HG03064 (cell line): ENCODE measurements at regions not wholly inside any gene's neighbourhood (a gene's known extent, or its start where the extent isn't known, plus 50 kb on each side); places are given as distances from the start of the nearest gene placed in this dataset.

Experiments used
- ATAC-seq: cut with Tn5 transposase; IDR thresholded peaks from one replicate; pipeline ENCODE4 v1.9.1; 2021; ENCODE audit warnings: low read depth; ENCODE audit not compliant: unreplicated experiment

DNA sequence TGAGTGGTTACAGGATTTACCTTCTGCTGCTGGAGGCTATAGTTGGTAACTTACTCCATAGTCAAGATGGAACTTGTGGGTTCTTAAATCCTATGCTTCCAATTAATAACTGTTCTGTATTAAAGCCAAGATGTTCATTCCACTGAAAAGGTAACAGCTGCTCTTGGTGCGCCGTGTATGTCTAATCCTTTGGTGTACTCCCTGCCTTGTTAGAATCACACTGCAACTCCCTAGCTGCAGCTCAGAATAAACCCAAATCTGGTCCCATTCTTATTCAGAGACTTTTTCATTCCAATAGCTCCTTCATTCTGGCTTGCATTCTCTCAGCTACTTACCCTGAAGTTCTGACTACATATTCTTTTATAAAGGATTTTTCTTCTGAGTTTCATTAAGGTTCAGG, 1355.5 kb downstream of the MAT2B start:
- ATAC-seq = no peak

DNA sequence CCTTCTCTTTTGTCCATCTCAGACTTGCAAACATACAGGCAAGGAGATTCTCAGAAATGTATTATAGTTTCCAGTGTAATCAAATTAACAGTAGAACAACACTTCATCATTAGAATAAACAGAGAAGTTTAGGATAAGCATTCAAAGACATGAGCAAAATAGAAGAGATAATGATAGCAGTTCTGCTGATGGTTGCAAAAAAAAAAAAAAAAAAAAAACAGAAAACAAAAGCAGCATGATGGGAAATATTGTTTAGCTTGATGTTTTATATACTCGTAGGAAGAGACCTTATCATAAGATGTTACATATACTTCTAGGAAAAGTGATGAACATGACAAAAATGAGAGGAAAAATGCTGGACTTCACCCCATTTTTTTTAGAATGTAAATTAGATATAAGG, 1356.2 kb downstream of the MAT2B start:
- ATAC-seq = no peak

DNA sequence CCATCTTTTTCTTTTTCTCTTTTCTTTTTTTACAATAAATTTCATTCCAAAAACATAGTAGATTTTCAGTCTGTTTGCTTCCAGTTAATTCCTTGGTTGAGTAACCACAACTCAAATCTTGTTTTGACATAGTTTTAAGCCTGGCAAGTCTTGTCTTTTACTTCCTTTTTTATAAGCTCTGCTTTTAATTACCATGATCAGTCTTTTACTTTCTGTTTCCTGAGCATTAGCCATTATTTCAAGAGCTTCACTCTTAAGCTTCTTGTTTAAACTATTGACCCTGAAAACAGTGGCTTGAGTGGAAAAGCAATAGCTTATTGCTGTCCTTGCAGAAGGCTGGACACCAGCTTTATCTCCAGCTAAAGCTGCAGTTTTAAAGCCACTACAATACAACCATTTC, 1363.3 kb downstream of the MAT2B start:
- no peak for ATAC-seq

DNA sequence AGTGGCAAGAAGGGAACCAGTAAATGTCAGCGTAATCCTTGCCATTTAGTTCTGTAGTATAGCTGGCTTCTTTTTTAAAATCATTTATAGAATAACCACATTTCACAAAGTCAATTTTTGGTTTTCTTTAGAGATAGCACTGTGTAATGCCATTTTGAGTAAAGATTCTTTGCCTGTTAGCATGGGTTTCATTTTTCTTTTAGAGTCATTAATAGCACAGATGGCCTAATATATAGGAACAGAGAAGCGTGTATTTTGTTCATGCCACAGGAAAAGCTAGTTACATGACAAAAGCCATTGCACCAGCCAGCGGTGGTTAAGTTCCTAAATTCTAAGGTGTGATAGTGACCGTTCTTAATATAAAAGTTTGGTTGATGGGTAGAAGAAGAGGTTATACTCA, 1363.9 kb downstream of the MAT2B start:
- ATAC-seq = no peak

DNA sequence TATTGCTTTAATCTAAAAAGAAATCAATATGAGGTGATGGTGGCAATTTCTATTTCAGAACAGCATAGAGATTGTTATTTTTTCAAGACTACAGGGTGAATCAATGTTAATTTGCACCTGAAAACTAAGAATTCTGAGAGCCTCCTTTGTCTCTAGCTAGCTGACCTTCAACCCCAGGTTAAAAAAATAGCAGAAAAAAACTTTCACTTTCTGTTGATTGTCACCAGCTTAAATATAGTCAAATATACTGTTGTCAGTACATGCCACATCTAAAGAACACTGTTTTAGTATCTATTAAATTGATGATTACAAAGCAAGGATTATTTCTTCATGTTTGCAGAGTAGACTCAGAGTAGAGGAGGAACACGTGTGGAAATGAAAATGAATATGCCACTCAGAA, 1371.4 kb downstream of the MAT2B start:
- no peak for ATAC-seq

DNA sequence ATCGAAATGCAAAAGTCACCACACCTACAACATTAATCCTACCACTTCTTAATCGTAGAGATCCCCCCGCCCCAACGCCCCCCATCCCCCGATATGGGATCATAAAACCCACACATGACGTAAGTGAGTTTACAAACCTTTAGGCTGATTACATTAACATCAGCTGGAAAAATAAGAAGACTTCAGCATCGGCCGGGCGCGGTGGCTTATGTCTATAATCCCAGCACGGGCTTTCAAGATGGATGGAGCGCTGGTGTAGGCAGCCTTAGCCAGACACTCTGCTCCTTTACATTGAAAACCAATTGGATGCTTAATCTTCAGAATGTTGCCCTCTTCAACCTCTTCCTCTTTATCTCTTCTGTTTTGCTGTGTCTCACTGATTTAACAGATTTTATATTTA, 1376.0 kb downstream of the MAT2B start:
- no peak for ATAC-seq

DNA sequence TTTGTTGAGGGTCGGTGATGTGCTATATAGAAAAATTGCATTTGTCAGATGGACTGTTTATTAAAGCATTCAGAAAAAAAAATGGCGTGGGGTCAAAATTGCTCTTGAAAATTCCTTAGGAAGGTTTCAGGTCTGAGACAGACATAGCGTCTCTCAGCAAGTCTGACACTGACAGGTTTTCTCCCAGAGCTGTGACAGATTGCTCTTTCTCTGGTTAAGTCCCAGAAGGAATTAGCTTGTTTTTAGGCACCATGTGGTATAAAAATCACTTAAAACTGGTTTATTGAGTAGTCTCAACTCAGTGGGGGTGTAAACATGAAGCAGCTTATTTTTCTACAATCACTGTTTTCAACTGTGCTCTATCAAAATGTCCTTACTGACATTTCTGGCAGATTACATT, 1379.8 kb downstream of the MAT2B start:
- ATAC-seq = no peak

DNA sequence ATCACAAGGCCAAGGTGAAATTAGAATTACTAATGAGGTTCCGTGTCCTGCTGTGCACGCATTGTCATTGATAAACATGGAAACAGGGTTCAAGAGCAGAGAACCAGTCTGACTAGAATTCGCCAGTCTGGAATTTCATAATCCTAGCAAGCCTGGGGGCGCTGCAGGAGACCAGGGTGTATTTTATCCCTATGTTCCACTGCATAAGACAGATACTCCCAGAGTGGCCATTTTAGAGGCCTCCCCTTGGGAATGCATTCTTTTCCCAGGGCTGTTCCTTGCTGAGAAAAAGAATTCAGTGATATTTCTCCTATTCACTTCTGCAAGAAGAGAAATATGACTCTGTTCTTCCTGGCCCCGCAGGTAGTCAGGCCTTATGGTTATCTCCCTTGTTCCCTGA, 1387.7 kb downstream of the MAT2B start:
- no peak for ATAC-seq

DNA sequence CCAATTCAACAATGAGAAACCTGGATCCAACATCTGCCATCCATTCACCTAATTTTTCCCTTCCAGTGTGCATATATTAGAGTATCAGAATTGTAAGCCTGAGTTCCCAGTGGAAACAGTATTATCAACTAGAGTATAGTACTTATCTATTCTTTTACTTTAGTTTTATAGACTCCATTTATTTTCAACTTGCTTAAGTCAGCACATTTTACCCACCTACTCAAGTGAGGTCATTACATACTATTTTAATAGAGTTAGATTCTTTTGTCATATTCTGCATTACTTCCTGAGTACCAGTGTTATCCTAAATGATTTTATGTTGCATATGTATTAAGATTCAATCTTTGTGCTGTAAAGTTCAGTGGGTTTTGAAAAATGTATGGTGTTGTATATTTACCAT, 1393.3 kb downstream of the MAT2B start:
- ATAC-seq = no peak

DNA sequence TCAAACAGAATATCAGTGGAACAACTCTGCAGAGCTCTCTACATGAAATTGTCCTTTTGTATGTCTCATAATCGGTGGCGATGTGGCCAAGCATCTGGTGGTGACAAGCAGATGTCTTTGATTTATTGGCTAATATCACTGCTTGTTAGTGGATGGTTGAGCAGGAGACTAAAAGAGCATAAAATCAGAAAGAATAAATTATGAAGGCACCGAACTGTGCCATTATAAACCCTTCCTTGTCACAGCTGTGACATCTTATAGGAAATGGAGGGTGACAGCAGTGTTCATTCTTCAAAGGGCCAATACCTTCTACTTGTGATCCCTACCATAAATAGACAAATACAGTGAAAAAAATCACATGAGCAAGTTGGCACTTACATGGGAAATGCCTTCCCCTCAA, 1404.3 kb downstream of the MAT2B start:
- ATAC-seq = no peak

DNA sequence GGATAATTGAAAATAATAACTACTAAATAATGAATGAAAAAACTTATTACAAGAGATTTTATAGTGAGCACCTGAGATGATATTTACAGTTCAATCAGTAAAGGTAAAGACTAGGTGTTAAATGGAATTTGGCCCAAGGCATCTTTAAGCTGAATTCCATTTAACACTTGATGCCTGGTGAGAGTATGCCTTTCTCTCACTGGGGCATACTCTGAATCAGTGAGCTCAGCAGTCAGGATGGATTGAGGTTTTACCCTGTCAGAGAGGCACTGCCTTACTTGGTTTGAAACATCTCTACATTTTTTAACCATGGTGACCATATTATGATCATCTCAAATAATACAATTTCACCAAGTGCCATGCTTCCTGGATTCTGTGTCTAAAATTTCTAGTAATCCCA, 1416.3 kb downstream of the MAT2B start:
- no peak for ATAC-seq

DNA sequence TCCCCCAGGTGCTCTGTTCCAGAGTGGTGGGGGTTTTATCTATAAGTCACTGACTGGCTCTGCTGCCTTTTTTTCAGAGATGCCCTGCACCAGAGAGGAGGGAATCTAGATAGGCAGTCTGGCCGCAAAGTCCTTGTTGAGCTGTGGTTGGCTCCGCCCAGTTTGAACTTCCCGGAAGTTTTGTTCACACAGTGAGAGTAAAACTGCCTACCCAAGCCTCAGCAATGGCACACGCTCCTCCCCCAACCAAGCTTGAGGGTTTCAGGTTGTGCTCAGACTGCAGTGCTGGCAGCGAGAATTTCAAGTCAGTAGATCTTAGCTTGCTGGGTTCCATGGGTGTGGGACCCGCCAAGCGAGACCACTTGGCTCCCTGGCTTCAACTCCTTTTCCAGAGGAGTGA, 1428.6 kb downstream of the MAT2B start:
- ATAC-seq = no peak

DNA sequence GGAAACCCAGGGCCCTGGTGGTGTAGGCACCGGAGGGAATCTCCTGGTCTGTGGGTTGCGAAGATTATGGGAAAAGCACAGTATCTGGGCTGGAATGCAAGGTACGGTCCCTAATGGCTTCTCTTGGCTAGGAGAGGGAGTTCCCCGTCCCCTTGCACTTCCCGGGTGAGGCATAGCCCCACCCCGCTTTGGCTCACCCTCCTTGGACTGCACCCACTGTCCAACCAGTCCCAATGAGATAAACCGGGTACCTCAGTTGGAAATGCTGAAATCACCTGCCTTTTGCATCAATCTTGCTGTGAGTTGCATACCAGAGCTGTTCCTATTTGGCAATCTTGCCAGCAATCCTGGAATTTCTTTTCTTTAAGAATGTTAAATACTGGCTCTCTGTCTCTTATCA, 1429.1 kb downstream of the MAT2B start:
- ATAC-seq = no peak

DNA sequence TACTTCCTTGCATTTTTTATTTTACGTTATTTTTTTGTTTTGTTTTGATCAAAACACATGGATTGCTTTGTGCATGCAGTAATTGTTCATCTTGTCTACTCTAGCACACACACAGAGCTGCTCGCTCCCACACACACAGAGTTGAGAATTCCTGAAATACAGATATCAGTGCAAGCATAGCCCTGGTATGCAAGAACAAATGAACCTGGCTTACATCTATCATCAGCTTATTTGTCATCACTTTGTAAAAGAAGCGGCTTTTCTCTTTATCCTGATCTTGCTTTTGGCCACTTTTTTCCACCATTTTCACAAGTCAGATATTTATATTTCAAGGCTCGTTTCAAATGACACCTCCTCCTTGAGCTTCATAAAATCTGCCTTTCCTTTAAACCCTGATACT, 1435.7 kb downstream of the MAT2B start:
- no peak for ATAC-seq

DNA sequence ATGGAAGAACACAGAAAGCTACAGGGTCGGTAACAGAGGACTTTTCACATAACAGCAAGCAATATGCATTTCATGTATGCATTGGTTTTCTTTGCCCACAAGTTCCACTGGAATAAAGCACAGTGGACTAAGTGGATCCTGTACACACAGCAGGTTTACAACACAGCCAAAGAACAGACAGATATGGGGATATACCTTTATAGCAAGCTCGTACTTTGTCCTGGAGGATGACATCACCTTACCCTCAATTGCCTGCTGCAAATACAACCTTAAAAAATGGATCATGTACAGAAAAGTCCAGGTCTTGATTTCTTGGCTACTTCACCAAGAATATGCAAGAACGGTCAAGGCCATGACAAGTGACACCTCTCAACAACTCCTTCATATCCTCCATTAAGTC, 1445.5 kb downstream of the MAT2B start:
- ATAC-seq = no peak

DNA sequence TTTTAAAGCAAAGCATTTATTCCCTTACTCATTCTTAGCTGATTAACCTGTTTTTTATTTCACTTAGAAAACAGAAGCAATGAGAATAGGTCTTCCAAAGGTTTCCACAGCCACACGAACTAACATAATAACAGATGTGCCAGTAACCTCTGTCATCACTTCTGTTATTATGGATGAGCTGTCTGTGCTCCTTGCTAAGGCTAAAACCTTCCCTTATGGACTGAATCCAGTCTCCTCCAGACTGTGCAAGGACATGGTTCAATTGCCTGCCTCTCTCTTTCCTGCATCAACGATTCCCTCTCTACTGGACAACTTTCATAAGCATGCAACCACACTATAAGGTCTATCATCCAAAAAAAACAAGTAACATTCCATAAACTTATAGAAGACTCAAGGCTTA, 1446.2 kb downstream of the MAT2B start:
- ATAC-seq = no peak

DNA sequence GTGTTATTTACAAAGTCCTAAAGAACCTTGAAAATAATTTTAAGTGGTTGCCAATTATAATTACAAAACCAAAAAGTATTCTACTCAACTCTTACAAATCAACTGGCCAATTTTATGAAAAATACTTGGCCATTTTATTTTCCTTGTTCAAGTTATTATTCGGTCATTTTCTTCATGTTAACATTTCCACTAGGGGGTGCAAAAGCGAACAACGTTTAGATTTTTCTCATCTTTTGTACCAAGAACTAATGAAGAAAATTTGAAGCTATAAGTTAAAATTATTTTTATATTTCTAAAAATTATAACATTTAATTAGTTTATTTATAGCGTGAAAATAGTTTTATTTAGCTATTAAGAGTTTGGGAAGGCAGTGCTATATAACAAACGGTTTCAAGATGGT, 1453.3 kb downstream of the MAT2B start:
- no peak for ATAC-seq

DNA sequence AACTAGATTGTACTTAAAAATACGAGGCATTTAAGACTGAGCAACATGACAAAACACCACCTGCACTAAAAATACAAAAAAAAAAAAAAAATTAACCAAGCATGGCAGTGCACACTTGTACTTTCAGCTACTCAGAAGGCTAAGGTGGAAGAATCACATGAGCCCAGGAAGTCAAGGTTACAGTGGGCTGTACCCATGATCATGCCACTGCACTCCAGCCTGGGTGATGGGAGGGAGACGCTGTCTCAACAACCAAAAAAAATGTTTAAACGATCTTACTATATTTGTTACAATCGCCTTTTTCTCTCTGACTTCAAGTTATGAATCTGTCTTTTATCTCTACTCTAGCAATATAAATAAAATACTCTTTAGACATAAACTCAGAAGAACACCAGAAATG, 1454.3 kb downstream of the MAT2B start:
- no peak for ATAC-seq

DNA sequence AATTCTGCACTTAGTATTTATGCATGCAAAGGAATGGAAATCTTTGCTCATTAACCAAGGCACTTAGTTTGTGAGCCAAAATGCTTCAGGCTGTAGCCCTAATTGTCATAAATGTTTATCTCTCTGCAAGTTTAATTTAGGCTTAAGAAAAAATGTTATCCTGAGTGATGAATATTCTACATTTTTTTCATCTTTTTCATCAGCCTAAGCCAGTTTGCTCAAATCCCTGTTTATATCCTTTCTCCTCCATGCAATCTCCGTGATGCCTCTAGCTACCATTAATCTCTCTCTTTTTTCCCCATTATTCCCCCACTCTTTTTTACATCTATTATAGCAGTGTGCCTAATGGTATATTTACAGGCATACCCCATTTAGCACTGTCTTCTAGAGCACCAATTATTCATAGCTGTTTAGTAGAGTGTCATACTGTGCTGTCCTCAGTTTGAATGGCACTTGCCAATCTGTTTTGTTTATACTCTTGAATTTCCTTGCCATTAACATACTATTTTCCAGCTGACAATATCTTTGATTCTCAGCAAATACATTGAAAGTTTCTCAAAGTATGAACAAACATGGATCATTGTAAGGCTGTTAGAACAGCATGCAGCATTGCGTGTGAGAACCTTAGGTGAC, 1457.0 kb downstream of the MAT2B start:
- ATAC-seq = no peak

DNA sequence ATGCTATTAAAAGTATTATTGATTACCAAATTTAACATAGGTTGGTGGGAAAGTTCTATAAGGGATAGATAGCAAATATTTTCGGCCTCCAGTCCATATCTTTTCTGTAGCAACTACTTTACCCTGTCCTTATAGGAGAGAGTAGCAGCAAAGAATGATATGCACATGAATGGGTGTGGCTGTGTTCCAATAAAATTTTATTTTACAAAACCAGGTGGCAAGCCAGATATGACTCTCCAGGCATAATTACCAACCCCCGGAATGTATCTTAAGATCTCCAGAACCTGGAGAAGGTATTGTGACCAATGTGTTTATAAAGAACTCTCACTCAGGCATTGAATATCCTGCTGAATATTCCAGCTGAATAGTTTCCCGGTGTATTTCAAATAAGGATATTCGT, 1461.2 kb downstream of the MAT2B start:
- ATAC-seq = no peak

DNA sequence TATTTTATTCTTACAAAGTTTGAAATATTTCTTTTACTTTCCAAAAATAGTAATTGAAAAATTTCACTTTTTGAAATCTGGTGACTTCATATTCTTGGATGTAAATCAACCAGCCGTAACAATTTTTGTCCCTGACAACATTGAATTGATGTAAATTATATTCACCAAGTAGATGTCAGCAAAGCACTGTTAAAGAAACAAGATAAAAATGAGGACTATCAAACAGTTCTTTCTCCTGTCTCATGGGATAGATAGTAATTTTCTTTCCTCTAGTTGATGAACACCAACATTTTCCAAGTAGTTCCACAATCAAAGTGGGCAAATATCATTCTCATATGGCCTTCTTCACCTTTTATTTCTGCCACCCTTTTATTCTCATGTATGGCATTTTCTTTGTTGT, 1461.9 kb downstream of the MAT2B start:
- ATAC-seq = no peak

DNA sequence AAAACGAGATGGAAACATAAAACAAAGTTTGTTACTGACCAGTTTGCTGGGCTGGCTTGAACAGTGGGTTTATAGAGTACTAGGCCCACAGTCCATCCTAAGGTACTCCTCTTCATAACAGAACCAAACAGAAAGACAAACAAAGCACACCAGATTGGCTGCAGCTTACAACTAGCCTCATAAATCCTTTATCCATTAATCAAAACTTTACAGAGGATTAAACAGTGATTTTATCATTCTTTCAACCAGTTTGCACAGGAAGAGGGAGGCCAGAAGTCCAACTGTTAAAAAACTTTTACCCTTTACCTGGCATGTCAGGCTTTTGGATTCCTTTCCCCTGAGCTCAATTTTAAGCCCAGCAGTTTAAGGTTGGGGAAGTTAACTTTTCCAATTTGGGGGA, 1467.6 kb downstream of the MAT2B start:
- no peak for ATAC-seq

DNA sequence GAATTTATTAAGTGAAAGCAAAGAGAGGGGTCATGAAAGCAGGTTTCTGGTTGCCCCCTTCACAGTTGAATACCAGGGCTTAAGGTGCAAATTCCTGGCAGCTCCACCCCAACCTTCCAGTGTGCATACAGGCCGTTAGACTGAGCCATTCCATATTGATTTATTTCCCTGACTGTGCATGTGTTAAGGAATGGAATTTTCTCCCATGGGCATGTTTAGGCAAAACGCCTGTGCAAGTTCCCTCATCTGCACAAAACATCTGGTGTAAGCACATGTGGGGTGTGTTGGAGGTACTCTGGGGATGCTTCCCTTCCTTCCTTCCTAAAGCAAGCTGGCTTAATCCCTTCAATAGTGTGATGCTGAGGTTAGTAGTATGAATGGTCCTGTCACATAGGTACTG, 1470.6 kb downstream of the MAT2B start:
- ATAC-seq = no peak
